Activated CD8-positive, alpha-beta memory T cell treated with anti-CD3 and anti-CD28 coated beads for 24 hours (primary cell): ENCODE measurements at regions not wholly inside any gene's neighbourhood (a gene's known extent, or its start where the extent isn't known, plus 50 kb on each side); places are given as distances from the start of the nearest gene placed in this dataset.

Experiments
- DNase-seq: peaks from one replicate; pipeline ENCODE4 v3.0.0-alpha.2; 2020

GRCh38 chr15:31782016-31782783, 248.1 kb upstream of the CHRNA7 start:
- no peak for DNase-seq

DNA sequence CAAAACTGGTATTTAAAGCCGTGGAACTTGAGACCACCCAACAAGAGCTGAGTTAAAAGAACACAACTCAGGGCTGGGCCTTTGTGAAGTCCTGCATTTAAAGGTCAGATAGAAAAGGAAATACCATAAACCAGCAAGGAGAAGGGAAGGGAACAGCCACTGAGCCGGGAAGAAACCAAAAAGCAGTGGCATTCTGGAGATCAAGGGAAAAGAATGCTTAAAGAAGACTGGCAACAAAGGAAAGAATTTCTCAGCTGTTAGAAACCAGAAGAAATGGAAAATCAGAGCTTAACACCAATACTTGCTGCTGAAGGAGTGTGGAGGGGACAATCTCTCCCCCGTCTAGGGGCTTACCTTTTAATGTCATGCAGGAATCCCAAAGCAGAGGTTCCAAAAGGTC, 247.4 kb upstream of the CHRNA7 start:
- no peak for DNase-seq

- no peak for DNase-seq
Observed at GRCh38 chr15:31786360-31786759, 244.0 kb upstream of the CHRNA7 start.

DNA sequence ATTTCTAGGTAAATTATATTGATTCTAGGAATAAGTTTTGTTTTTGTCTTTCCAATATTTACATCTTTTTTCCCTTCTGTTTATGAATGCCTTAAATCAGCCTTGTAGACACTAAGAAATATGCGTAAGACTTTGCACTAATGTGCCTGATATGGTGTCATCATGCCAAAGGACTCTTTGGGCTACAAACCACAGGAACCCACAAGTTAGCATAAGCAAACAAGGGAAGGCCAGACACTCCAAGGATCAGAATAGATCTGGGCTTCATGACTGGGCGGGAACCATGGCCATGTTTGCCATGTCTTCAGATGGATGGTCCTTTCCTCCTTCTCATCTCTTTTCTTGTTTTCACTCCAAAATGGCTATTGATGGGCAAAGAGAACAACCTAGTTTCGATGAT, 242.2 kb upstream of the CHRNA7 start:
- no peak for DNase-seq

- no peak for DNase-seq
Observed at GRCh38 chr15:31792611-31793199, 237.6 kb upstream of the CHRNA7 start.

GRCh38 chr15:31799319-31799714, 231.0 kb upstream of the CHRNA7 start:
- DNase-seq = no peak

GRCh38 chr15:31799715-31800321, 230.5 kb upstream of the CHRNA7 start:
- DNase-seq = no peak

GRCh38 chr15:31801152-31801551, 229.2 kb upstream of the CHRNA7 start:
- no peak for DNase-seq

DNA sequence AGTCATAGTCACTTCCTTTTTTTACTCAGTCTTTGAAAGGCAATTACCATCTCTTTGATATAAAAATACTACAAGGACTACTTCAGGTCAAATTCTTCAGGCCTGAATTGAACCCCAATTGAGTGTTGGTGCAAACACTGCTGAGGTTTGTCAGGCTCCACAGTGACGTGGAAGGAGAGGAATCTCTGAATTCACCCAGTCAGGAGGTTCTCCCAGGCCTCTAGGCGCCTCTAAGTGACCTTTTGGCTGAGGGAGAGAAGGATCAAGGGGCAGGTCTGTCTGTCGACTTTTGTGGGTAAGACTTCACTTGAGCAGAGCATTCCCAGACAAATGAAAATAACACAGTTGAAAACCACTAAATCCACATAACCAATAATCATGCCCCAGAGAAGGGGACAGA, 227.6 kb upstream of the CHRNA7 start:
- no peak for DNase-seq

DNA sequence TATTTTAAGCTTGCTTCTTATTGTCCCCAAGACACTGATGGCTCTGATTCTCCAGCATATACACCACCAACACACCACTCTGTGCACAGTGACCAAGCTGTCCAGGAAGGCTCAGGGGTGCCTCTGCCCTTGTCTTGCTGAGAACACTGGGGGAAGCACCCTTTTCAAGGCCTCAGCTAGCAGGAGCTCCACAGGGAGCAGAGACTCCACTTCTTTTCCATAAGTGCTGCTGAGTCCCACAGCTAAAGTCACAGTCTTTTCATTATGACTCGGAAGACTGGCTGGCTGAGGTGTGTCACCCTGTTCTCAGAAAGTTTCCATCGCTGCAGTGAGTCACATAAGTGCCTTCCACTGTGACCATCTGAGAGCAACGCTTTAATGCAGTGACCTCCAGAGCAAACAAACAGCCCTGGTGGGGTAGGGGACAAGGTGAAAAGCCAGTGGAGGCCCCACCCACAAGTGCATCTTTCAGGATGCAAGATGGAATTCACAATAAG, 226.9 kb upstream of the CHRNA7 start:
- DNase-seq = no peak

- no peak for DNase-seq
Observed at GRCh38 chr15:31805090-31805662, 225.1 kb upstream of the CHRNA7 start.

GRCh38 chr15:31806106-31806505, 224.2 kb upstream of the CHRNA7 start:
- no peak for DNase-seq

GRCh38 chr15:31811641-31812040, 218.7 kb upstream of the CHRNA7 start:
- no peak for DNase-seq

DNA sequence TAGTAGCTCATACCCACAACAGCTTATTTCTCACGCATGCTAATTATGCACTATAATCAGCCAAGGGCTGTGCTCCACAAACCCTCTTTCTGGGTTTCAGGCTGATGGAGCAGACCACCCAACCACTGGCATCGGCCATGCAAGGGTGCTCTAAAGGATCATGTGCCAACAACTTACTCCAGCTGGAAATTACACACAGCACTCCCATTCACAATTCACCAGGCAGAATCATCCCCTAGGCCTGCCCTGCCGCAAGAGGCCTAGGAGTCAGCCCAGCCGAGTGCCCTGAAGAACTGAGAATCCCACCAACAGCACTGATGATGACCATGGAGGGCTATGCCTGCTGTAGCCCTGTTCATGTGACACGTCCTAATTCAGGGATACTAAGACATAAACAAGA, 216.2 kb upstream of the CHRNA7 start:
- no peak for DNase-seq

DNA sequence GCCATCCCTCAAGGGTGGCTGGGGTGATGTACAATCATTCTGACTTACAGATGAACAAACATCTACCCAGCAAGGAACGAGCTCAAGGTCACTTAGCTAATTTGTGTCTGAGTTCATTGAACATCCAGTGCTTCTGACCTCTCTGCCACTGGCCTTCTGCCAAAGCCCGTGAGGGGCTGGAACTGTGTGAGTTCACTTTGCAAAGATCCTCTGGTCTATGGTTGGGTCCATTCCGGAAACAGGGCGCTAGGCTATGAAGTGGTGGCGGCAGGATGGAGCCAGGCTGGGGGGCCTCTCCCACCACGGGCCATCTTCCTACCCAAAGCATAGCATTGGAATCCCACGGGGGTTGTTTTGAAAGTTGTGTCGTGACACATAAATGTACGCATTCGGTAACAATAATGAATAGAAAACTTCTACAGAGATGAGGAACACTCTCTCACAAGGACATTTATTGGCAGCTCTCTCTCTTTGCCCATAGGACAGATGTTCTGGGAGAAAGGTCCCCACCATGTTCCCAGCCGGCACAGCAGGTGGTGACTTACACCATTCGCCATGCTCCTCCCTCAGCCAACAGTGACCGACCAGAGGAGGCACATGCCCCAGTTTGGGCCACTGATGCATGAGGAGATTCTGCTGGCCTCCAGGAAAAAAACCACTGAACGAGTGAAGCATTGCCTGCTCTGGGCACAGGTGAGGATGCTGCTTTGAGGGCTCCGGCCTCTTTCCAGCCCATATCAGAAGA, 214.7 kb upstream of the CHRNA7 start:
- no peak for DNase-seq

GRCh38 chr15:31822463-31822862, 207.9 kb upstream of the CHRNA7 start:
- no peak for DNase-seq

GRCh38 chr15:31824024-31824423, 206.3 kb upstream of the CHRNA7 start:
- DNase-seq = no peak

- DNase-seq = no peak
Observed at GRCh38 chr15:31828594-31828993, 201.7 kb upstream of the CHRNA7 start.

DNA sequence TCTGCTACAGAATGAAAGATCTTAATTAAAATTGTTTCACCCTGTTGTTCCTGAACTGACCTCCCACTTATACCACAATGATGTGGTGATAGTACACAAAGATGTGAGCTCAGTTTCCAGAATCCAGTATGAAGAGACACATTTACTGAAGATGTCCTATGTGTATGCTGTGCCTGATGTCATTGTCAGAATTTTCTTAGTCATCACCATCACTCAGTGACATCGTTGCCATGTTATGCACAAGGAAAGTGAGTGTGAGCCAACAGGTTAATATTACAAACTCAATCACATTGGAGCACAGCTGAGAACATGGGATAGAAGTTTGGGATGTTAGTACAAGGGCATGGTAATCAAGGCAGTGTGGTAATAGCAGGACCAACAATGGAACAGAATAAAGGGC, 199.7 kb upstream of the CHRNA7 start:
- no peak for DNase-seq

DNA sequence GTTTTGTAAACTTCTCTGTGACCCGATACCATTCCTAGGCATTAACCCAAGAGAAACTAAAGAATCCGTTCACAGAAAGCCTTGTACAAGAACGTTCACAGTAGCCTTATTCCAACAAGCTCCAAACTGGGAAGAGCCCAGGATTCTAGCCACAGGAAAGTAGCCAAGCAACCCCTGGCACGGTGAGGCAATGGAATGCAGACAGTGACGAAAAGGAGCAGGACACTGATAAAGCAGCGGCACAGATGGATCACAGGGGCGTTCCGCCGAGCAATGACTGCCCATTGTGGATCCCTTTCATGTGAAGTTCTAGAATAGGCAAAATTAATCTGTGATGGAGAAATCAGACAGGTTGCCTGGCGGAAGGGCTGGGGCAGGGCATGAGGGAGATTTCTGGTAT, 198.7 kb upstream of the CHRNA7 start:
- no peak for DNase-seq

- no peak for DNase-seq
Observed at GRCh38 chr15:31834654-31835053, 195.7 kb upstream of the CHRNA7 start.

DNA sequence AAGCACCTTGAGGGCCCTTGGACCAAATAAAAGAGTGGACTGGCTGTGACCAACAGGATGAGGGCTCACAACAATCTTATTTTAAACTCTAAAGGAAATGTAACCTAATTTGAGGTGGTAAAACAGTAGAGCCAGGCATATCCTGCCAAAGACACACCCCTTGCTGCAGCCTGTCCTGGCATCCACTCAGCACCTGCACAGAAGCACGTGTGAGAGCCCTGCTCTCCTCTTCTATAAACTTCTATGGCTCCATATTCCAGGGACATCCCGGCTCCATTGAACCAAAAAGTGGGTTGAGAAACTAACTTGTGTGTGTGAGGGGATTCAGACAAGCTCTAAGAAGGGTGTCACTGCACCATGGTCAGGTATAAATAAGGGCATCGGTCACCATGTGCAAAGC, 190.9 kb upstream of the CHRNA7 start:
- DNase-seq = no peak

DNA sequence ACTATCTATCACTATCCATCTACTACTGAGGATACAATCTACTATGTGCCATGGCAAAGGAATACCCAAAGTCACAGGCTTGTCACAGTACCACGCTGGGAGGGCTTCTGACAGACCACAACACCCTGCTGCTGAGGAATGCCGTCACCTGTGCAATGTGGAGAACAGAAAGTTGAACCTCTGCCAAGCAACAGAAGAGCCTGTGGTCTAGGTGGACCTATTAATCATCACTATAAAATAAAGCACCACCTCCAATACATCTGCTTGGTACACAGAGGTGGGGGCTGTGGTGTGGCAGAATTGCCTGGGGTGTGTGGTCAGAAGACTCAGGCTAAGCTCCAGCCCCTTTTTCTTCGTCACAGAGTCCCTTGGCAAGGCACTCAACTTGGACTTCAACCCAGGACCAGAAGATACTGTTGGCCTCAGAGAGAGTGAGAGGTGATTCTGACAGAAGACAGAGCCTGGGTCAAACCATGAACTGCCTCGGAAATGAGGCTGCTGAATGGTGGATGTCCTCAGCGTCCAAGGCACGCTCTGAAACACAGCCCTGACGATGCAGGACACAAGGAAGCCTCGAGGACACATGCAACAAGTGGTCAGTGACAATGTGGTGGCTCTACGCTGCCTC, 189.4 kb upstream of the CHRNA7 start:
- DNase-seq = no peak
